ENCODE measurements at regions not wholly inside any gene's neighbourhood (a gene's known extent, or its start where the extent isn't known, plus 50 kb on each side); places are given as distances from the start of the nearest gene placed in this dataset.

GRCh38 chr6:23213651-23214050 is 644.3 kb downstream of the HDGFL1 start:
- H3K27ac ChIP-seq = no peak overlapping the region
- DNase-seq (ENCODE audit: low read depth, low spot score) = no peak
- H3K36me3 ChIP-seq (ENCODE audit: insufficient read depth, low read length) = no peaks in the 10 kb centered on the region
- H3K4me3 ChIP-seq = no peak overlapping the region
- H3K9me3 ChIP-seq (ENCODE audit: low read depth, low read length) = no peaks in the 10 kb centered on the region
- TF ChIP-seq POLR2AphosphoS5 (IDR thresholded peaks at IDR 0.05; ENCODE audit: borderline replicate concordance, low read depth, low read length) = no peak
- no peak for TF ChIP-seq EZH2 (IDR thresholded peaks at IDR 0.05)
- no peak for TF ChIP-seq FOXP2 (optimal IDR thresholded peaks at IDR 0.05; ENCODE audit: control extremely low read depth, extremely low read length, insufficient read depth)
- no peak overlapping the region for H3K9ac ChIP-seq (ENCODE audit: insufficient read length)

- H3K9me3 ChIP-seq (ENCODE audit: low read depth, low read length) = no peaks in the 10 kb centered on the region
- no peak overlapping the region for H3K27ac ChIP-seq
- H3K9ac ChIP-seq (ENCODE audit: insufficient read length) = no peak overlapping the region
- no peak for DNase-seq (ENCODE audit: low read depth, low spot score)
- no peaks in the 10 kb centered on the region for H3K36me3 ChIP-seq (ENCODE audit: insufficient read depth, low read length)
- TF ChIP-seq POLR2AphosphoS5 (IDR thresholded peaks at IDR 0.05; ENCODE audit: borderline replicate concordance, low read depth, low read length) = no peak
- TF ChIP-seq EZH2 (IDR thresholded peaks at IDR 0.05) = no peak
- no peak for TF ChIP-seq FOXP2 (optimal IDR thresholded peaks at IDR 0.05; ENCODE audit: control extremely low read depth, extremely low read length, insufficient read depth)
- H3K4me3 ChIP-seq = no peak overlapping the region
These were observed 649.4 kb downstream of the HDGFL1 start for GRCh38 chr6:23218751-23219150.

- H3K36me3 ChIP-seq (ENCODE audit: insufficient read depth, low read length) = no peaks in the 10 kb centered on the region
- no peak for DNase-seq (ENCODE audit: low read depth, low spot score)
- H3K4me3 ChIP-seq = no peak overlapping the region
- no peak overlapping the region for H3K9ac ChIP-seq (ENCODE audit: insufficient read length)
- no peak overlapping the region for H3K27ac ChIP-seq
- H3K9me3 ChIP-seq (ENCODE audit: low read depth, low read length) = no peaks in the 10 kb centered on the region
- no peak for TF ChIP-seq FOXP2 (optimal IDR thresholded peaks at IDR 0.05; ENCODE audit: control extremely low read depth, extremely low read length, insufficient read depth)
- no peak for TF ChIP-seq POLR2AphosphoS5 (IDR thresholded peaks at IDR 0.05; ENCODE audit: borderline replicate concordance, low read depth, low read length)
These were observed 653.4 kb downstream of the HDGFL1 start for GRCh38 chr6:23222724-23223123.

GRCh38 chr6:23224540-23224939 is 655.2 kb downstream of the HDGFL1 start:
- no peaks in the 10 kb centered on the region for H3K9me3 ChIP-seq (ENCODE audit: low read depth, low read length)
- no peak overlapping the region for H3K27ac ChIP-seq
- no peak overlapping the region for H3K9ac ChIP-seq (ENCODE audit: insufficient read length)
- no peak for DNase-seq (ENCODE audit: low read depth, low spot score)
- no peak for TF ChIP-seq EZH2 (IDR thresholded peaks at IDR 0.05)
- no peak for TF ChIP-seq FOXP2 (optimal IDR thresholded peaks at IDR 0.05; ENCODE audit: control extremely low read depth, extremely low read length, insufficient read depth)
- no peak for TF ChIP-seq POLR2AphosphoS5 (IDR thresholded peaks at IDR 0.05; ENCODE audit: borderline replicate concordance, low read depth, low read length)
- H3K36me3 ChIP-seq (ENCODE audit: insufficient read depth, low read length) = no peaks in the 10 kb centered on the region
- H3K4me3 ChIP-seq = no peak overlapping the region

GRCh38 chr6:23228439-23229024 is 659.2 kb downstream of the HDGFL1 start:
- no peak overlapping the region for H3K27ac ChIP-seq
- no peak overlapping the region for H3K4me3 ChIP-seq
- H3K36me3 ChIP-seq (ENCODE audit: insufficient read depth, low read length) = no peaks in the 10 kb centered on the region
- TF ChIP-seq POLR2AphosphoS5 (IDR thresholded peaks at IDR 0.05; ENCODE audit: borderline replicate concordance, low read depth, low read length) (no peak), FOXP2 (optimal IDR thresholded peaks at IDR 0.05; ENCODE audit: control extremely low read depth, extremely low read length, insufficient read depth) (no peak), EZH2 (IDR thresholded peaks at IDR 0.05) (no peak)
- H3K9me3 ChIP-seq (ENCODE audit: low read depth, low read length) = no peaks in the 10 kb centered on the region
- H3K9ac ChIP-seq (ENCODE audit: insufficient read length) = no peak overlapping the region
- DNase-seq (ENCODE audit: low read depth, low spot score) = no peak

- Histone ChIP-seq H3K27ac (no peak overlapping the region), H3K9ac (ENCODE audit: insufficient read length) (no peak overlapping the region), H3K36me3 (ENCODE audit: insufficient read depth, low read length) (no peaks in the 10 kb centered on the region), H3K9me3 (ENCODE audit: low read depth, low read length) (no peaks in the 10 kb centered on the region), H3K4me3 (no peak overlapping the region)
- DNase-seq (ENCODE audit: low read depth, low spot score) = no peak
- no peak for TF ChIP-seq EZH2 (IDR thresholded peaks at IDR 0.05)
- no peak for TF ChIP-seq FOXP2 (optimal IDR thresholded peaks at IDR 0.05; ENCODE audit: control extremely low read depth, extremely low read length, insufficient read depth)
- no peak for TF ChIP-seq POLR2AphosphoS5 (IDR thresholded peaks at IDR 0.05; ENCODE audit: borderline replicate concordance, low read depth, low read length)
These were observed 674.5 kb downstream of the HDGFL1 start for GRCh38 chr6:23243854-23244253.

GRCh38 chr6:23244300-23244699 is 674.9 kb downstream of the HDGFL1 start:
- Histone ChIP-seq H3K9me3 (ENCODE audit: low read depth, low read length) (no peaks in the 10 kb centered on the region), H3K27ac (no peak overlapping the region), H3K36me3 (ENCODE audit: insufficient read depth, low read length) (no peaks in the 10 kb centered on the region), H3K4me3 (no peak overlapping the region), H3K9ac (ENCODE audit: insufficient read length) (no peak overlapping the region)
- TF ChIP-seq FOXP2 (optimal IDR thresholded peaks at IDR 0.05; ENCODE audit: control extremely low read depth, extremely low read length, insufficient read depth) = no peak
- TF ChIP-seq EZH2 (IDR thresholded peaks at IDR 0.05) = no peak
- TF ChIP-seq POLR2AphosphoS5 (IDR thresholded peaks at IDR 0.05; ENCODE audit: borderline replicate concordance, low read depth, low read length) = no peak
- no peak for DNase-seq (ENCODE audit: low read depth, low spot score)

- H3K9me3 ChIP-seq (ENCODE audit: low read depth, low read length) = no peaks in the 10 kb centered on the region
- DNase-seq (ENCODE audit: low read depth, low spot score) = no peak
- TF ChIP-seq EZH2 (IDR thresholded peaks at IDR 0.05) = no peak
- TF ChIP-seq FOXP2 (optimal IDR thresholded peaks at IDR 0.05; ENCODE audit: control extremely low read depth, extremely low read length, insufficient read depth) = no peak
- no peak for TF ChIP-seq POLR2AphosphoS5 (IDR thresholded peaks at IDR 0.05; ENCODE audit: borderline replicate concordance, low read depth, low read length)
These were observed 676.2 kb downstream of the HDGFL1 start for GRCh38 chr6:23245572-23245971.

GRCh38 chr6:23246896-23247295 is 677.5 kb downstream of the HDGFL1 start:
- no peaks in the 10 kb centered on the region for H3K36me3 ChIP-seq (ENCODE audit: insufficient read depth, low read length)
- no peak for DNase-seq (ENCODE audit: low read depth, low spot score)
- no peak overlapping the region for H3K4me3 ChIP-seq
- no peak overlapping the region for H3K27ac ChIP-seq
- H3K9me3 ChIP-seq (ENCODE audit: low read depth, low read length) = no peaks in the 10 kb centered on the region
- no peak overlapping the region for H3K9ac ChIP-seq (ENCODE audit: insufficient read length)
- TF ChIP-seq POLR2AphosphoS5 (IDR thresholded peaks at IDR 0.05; ENCODE audit: borderline replicate concordance, low read depth, low read length) (no peak), EZH2 (IDR thresholded peaks at IDR 0.05) (no peak), FOXP2 (optimal IDR thresholded peaks at IDR 0.05; ENCODE audit: control extremely low read depth, extremely low read length, insufficient read depth) (no peak)

More at GRCh38 chr6:23245572-23245971, 676.2 kb downstream of the HDGFL1 start:
- Histone ChIP-seq H3K27ac (no peak overlapping the region), H3K9ac (ENCODE audit: insufficient read length) (no peak overlapping the region), H3K36me3 (ENCODE audit: insufficient read depth, low read length) (no peaks in the 10 kb centered on the region), H3K4me3 (no peak overlapping the region)
